SK-N-SH (cell line): ENCODE measurements at regions not wholly inside any gene's neighbourhood (a gene's known extent, or its start where the extent isn't known, plus 50 kb on each side); places are given as distances from the start of the nearest gene placed in this dataset.

Source experiments
- CTCF ChIA-PET: fragments of 300-600, 350-600 bp; formaldehyde crosslinking; extraction: SDS; loops from one replicate; lab custom pipeline; 2021; lab: Yijun Ruan, JAX
- POLR2A ChIA-PET: fragments of 350-600 bp; sonication (Branson Sonifier 250); formaldehyde crosslinking; extraction: SDS; loops from one replicate; lab custom pipeline; 2020; ENCODE audit warnings: antibody characterized with exemption, inconsistent platforms; lab: Yijun Ruan, JAX
- DNase-seq: peaks from one replicate; pipeline ENCODE4 v3.0.0; 2012
- H2AFZ ChIP-seq: fragments of 200-600 bp; sonication (generic); 2 replicates; pipeline ENCODE4 v1.8.1; 2016; ENCODE audit warnings: antibody characterized with exemption, mild to moderate bottlenecking, low read depth
- H3F3A ChIP-seq: fragments of 200-600 bp; sonication (generic); replicated peaks from 2 replicates; pipeline ENCODE3; 2016; ENCODE audit warnings: antibody characterized with exemption, mild to moderate bottlenecking; ENCODE audit not compliant: insufficient read depth
- H3K27ac ChIP-seq, 2 experiments: fragments of 200-500 bp in 1 of 2; fragments of 200-600 bp in 1 of 2; sonication (Bioruptor generic) in 1 of 2; sonication (generic), shearing (Covaris generic) in 1 of 2; 2 replicates each; pipeline versions ENCODE4 v1.5.1 to v1.6.1; 2014 to 2016; ENCODE audit warnings: low read depth in 2 of 2, inconsistent platforms in 1 of 2, low read length in 1 of 2, mild to moderate bottlenecking in 1 of 2, mixed read lengths in 1 of 2
- H3K27me3 ChIP-seq: fragments of 200-600 bp; sonication (generic), shearing (Covaris generic); 2 replicates; pipeline ENCODE4 v1.6.1; 2016; ENCODE audit warnings: mixed run types; ENCODE audit not compliant: insufficient read depth
- H3K36me3 ChIP-seq, 2 experiments: fragments of 200-500 bp in 1 of 2; fragments of 200-600 bp in 1 of 2; sonication (Bioruptor generic) in 1 of 2; sonication (generic) in 1 of 2; replicated peaks in 1 of 2; 2 replicates each; pipeline versions ENCODE3 to v1.5.1; 2014 to 2016; ENCODE audit warnings: low read length in 1 of 2, mild to moderate bottlenecking in 1 of 2; ENCODE audit not compliant: insufficient read depth in 2 of 2, control insufficient read depth in 1 of 2
- H3K4me1 ChIP-seq, 2 experiments: fragments of 200-500 bp in 1 of 2; fragments of 200-600 bp in 1 of 2; sonication (Bioruptor generic) in 1 of 2; sonication (generic), shearing (Covaris generic) in 1 of 2; 2 replicates each; pipeline versions ENCODE4 v1.5.1 to v1.6.1; 2014 to 2016; ENCODE audit warnings: low read depth in 1 of 2, low read length in 1 of 2, mixed run types in 1 of 2; ENCODE audit not compliant: insufficient read depth in 2 of 2, control insufficient read depth in 1 of 2
- H3K4me2 ChIP-seq: fragments of 200-600 bp; sonication (generic), shearing (Covaris generic); 2 replicates; pipeline ENCODE4 v1.6.1; 2017; ENCODE audit warnings: mixed run types
- H3K4me3 ChIP-seq, 2 experiments: fragments of 200-500 bp in 1 of 2; fragments of 200-600 bp in 1 of 2; sonication (Bioruptor generic) in 1 of 2; sonication (generic), shearing (Covaris generic) in 1 of 2; 2 replicates each; pipeline versions ENCODE4 v1.5.1 to v1.8.1; 2014 to 2016; ENCODE audit warnings: low read depth in 2 of 2, inconsistent platforms in 1 of 2, low read length in 1 of 2, mild to moderate bottlenecking in 1 of 2, mixed read lengths in 1 of 2, moderate library complexity in 1 of 2
- H3K79me2 ChIP-seq: fragments of 200-600 bp; sonication (generic); 2 replicates; pipeline ENCODE4 v1.8.1; 2017; ENCODE audit warnings: mild to moderate bottlenecking; ENCODE audit not compliant: insufficient read depth
- H3K9ac ChIP-seq: fragments of 200-600 bp; sonication (generic); 2 replicates; pipeline ENCODE4 v1.6.1; 2017; ENCODE audit warnings: mixed run types
- H3K9me2 ChIP-seq: fragments of 200-600 bp; sonication (generic); 2 replicates; pipeline ENCODE4 v1.6.1; 2017; ENCODE audit warnings: mixed run types
- H3K9me3 ChIP-seq: fragments of 200-600 bp; sonication (generic); 2 replicates; pipeline ENCODE4 v1.6.1; 2017; ENCODE audit warnings: mixed run types, mild to moderate bottlenecking, moderate library complexity
- H4K20me1 ChIP-seq: fragments of 200-600 bp; sonication (generic); 2 replicates; pipeline ENCODE4 v1.6.1; 2017; ENCODE audit warnings: mild to moderate bottlenecking, mixed run types; ENCODE audit not compliant: insufficient read depth
- ELF1 ChIP-seq: IDR thresholded peaks from 2 replicates; pipeline ENCODE4 v1.4.0; 2012
- EP300 ChIP-seq, 2 experiments: IDR thresholded peaks; 2 replicates each; pipeline versions ENCODE4 v1.4.0 to v1.6.1; 2012; ENCODE audit warnings: borderline replicate concordance in 1 of 2, low read depth in 1 of 2, low read length in 1 of 2
- EZH2phosphoT487 ChIP-seq: fragments of 200-600 bp; sonication (generic); IDR thresholded peaks from 2 replicates; pipeline ENCODE4 v1.6.1; 2017; ENCODE audit warnings: low read depth, mixed run types, mild to moderate bottlenecking, antibody characterized with exemption, moderate library complexity, borderline replicate concordance
- FOXM1 ChIP-seq: IDR thresholded peaks from 2 replicates; pipeline ENCODE4 v1.4.0; 2012; ENCODE audit warnings: low read depth, mild to moderate bottlenecking
- GATA2 ChIP-seq: sonication (generic); formaldehyde crosslinking; IDR thresholded peaks from 2 replicates; pipeline ENCODE4 v1.5.0; 2020; ENCODE audit warnings: mild to moderate bottlenecking, missing genetic modification reagents
- IRF3 ChIP-seq: fragments of 150-350 bp; IDR thresholded peaks from 2 replicates; pipeline ENCODE4 v1.6.1; 2016; ENCODE audit warnings: mild to moderate bottlenecking, low read depth, low read length
- MXI1 ChIP-seq: IDR thresholded peaks from 2 replicates; pipeline ENCODE4 v1.6.1; 2012; ENCODE audit warnings: mild to moderate bottlenecking, low read depth, low read length, improper control_type of control experiment
- PBX3 ChIP-seq: IDR thresholded peaks from 2 replicates; pipeline ENCODE4; 2012
- POLR2AphosphoS5 ChIP-seq: IDR thresholded peaks from 2 replicates; pipeline ENCODE4 v1.6.1; 2012; ENCODE audit warnings: low read depth, low read length
- RFX5 ChIP-seq: IDR thresholded peaks from 2 replicates; pipeline ENCODE4 v1.6.1; 2012; ENCODE audit warnings: mild to moderate bottlenecking, improper control_type of control experiment, low read length
- SIN3A ChIP-seq: IDR thresholded peaks from 2 replicates; pipeline ENCODE4 v1.6.1; 2012; ENCODE audit warnings: low read depth, mild to moderate bottlenecking, low read length, moderate library complexity, borderline replicate concordance
- SMC3 ChIP-seq: IDR thresholded peaks from 2 replicates; pipeline ENCODE4 v1.6.1; 2012; ENCODE audit warnings: low read depth, low read length, improper control_type of control experiment
- TAF1 ChIP-seq: IDR thresholded peaks from 2 replicates; pipeline ENCODE4 v1.6.1; 2012; ENCODE audit warnings: low read depth, mild to moderate bottlenecking, low read length, moderate library complexity, borderline replicate concordance
- TCF12 ChIP-seq: IDR thresholded peaks from 2 replicates; pipeline ENCODE4 v1.4.0; 2012
- TEAD4 ChIP-seq: IDR thresholded peaks from 2 replicates; pipeline ENCODE4 v1.4.0; 2012; ENCODE audit warnings: mild to moderate bottlenecking, borderline replicate concordance; ENCODE audit not compliant: insufficient read depth
- WGBS: methylation state at CpG from one replicate; pipeline ENCODE4 v1.1.6; 2017; ENCODE audit warnings: low lambda C conversion rate; 5-methylcytosine and 5-hydroxymethylcytosine counted together

GRCh38 chr16:52095471-52095870 is 451.5 kb downstream of the TOX3 start (continued):
- TF ChIP-seq PBX3 (no peak), GATA2 (no peak), EZH2phosphoT487 (no peak)

GRCh38 chr16:52092126-52092525 is 454.8 kb downstream of the TOX3 start:
- no peak overlapping the region for H2AFZ ChIP-seq
- DNase-seq, result no peak
- H3F3A ChIP-seq, result no peaks in the 10 kb centered on the region
- H3K9ac ChIP-seq, result no peak overlapping the region
- TF ChIP-seq FOXM1, result no peak
- TF ChIP-seq SMC3, result no peak
- TF ChIP-seq TAF1, result no peak
- no peak for TF ChIP-seq RFX5
- TF ChIP-seq IRF3, result no peak
- no peak for TF ChIP-seq TEAD4
- no peak for TF ChIP-seq EP300 (IDR thresholded peaks at IDR 0.05; ENCODE audit: borderline replicate concordance in 1 of 2, low read depth in 1 of 2, low read length in 1 of 2)
- no peak for TF ChIP-seq ELF1
- TF ChIP-seq POLR2AphosphoS5, result no peak
- TF ChIP-seq SIN3A, result no peak
- TF ChIP-seq PBX3, result no peak
- TF ChIP-seq TCF12, result no peak
- TF ChIP-seq MXI1, result no peak
- no peaks in the 10 kb centered on the region for H4K20me1 ChIP-seq
- WGBS, result 23% methylated on average over 3 of the region's 3 CpGs
- no peaks in the 10 kb centered on the region for H3K79me2 ChIP-seq
- H3K36me3 ChIP-seq, result no peaks in the 10 kb centered on the region
- no peaks in the 10 kb centered on the region for H3K4me1 ChIP-seq
- no peak overlapping the region for H3K27ac ChIP-seq
- H3K4me2 ChIP-seq, result no peak overlapping the region
- no peaks in the 10 kb centered on the region for H3K27me3 ChIP-seq
- no peaks in the 10 kb centered on the region for H3K9me3 ChIP-seq
- POLR2A ChIA-PET, result no interaction called here
- H3K4me3 ChIP-seq, result no peak overlapping the region
- CTCF ChIA-PET, result no interaction called here
- no peaks in the 10 kb centered on the region for H3K9me2 ChIP-seq
